Fibroblast of the conjunctiva (primary cell): ENCODE measurements at regions not wholly inside any gene's neighbourhood (a gene's known extent, or its start where the extent isn't known, plus 50 kb on each side); places are given as distances from the start of the nearest gene placed in this dataset.
"Not testable (repeated sequence)": the region's sequence is repeated elsewhere in the genome, so short reads cannot be mapped to it uniquely, and the experiment has no call there.

Source experiments
- DNase-seq: peaks from one replicate; pipeline ENCODE4 v3.0.0-alpha.2; 2010; ENCODE audit warnings: low read depth

DNA sequence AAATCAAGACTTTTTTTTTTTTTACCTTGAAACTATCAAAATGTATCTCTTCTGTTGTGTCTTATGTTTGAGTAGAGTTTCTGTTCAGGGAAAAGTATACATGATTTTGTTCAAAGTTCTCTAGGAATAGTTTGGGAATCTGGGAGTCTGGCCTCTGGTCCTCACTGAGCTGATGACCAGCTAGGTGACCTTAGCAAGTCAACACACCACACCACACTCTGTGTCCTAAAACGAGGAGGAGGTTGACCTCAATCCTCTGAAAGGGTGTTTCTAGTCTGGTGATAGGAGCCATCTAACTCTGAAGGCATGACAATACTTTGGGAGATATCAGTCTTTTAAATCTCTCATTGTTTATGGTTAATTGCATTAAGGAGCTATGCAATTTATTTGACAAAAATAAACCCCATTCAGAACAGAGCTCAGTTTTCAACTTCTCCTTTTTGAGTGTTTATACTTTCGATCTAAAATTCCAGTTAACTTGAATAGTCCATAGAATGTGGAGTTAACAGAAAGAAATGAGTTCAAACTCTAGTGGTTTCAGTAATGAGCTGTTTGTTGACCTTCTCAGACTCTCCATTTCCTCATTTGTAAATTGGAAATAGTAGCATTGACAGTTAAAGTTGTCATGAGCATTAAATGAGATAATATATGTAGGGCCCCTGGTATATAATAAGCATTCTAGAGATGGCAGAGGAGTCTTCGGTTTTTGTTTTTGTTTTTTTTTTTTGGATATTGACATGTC is 112.2 kb upstream of the LRRN1 start:
- no peak for DNase-seq

DNA sequence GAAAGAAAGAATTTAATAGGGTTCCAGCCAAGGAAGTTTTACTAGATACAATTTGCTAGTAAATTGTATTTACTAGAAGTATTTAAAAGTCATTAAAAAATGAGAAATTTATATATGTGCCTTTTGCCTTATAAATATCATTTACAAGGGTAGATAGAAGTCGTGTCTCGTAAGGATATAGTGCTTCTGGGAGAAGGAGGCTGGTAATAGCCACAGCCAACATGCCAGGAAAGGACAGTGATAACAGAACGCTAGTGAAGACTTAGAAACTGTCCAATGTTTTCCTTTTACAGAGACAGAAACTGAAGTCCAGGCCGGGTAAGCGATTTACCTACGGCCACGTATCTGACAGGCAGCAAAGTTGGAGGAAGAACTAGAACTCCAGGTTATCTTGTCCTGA is 113.5 kb upstream of the LRRN1 start:
- DNase-seq = no peak

DNA sequence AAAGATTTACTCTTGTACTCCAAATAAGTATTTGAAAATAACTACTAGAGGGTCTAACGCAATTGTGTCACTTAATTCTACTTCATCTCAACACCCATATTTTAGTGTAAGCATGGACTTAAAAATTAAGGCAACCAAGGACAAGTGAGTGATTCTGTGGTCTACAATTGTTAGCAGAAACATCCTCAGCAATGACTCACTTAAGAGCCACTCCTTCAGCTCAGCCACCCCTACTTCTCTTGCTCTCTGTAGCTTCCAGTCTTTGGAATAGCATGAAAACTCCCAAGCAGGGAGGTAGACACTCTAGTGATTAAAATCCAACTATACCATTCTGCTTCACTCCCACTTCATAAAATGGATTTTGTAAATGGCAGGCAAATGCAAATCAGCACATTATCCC is 116.0 kb upstream of the LRRN1 start:
- no peak for DNase-seq

DNA sequence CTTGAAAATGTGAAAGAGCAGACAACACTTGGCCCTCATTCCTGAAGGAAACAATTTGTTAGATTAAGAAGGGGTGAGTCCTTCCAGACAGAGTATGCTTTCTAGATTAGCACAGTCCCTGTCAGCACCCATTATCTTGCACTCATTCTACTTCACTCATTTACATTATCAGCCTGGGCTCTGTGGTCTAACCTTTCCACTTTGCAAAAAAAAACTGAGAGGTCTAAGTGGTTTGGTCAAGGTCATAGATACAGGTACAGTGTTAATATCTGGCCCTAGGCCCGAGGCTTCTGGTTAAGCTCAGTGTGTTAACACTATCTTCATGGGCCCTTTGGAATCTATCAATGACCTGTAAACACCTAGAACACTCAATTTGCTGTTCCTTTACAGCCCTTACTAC is 123.4 kb upstream of the LRRN1 start:
- DNase-seq = no peak

DNA sequence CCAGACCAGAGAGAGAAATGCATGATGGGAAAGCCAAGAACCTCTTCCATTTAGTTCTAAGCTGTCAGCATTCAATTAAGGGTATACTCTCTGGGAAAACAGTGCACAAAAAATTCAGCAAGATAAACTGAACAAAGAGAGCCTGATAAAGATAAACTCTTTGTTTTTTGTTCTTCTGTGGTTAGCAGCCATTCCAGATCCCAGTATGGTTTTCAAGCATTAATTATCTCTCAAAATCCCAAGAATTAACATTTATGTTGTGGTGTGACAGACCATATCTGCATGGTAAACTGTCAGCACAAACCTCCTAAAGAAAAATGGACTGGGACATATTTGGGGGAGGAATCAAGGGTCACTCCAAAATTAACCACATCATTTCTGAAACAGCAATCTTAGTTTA is 124.0 kb upstream of the LRRN1 start:
- DNase-seq = no peak

DNA sequence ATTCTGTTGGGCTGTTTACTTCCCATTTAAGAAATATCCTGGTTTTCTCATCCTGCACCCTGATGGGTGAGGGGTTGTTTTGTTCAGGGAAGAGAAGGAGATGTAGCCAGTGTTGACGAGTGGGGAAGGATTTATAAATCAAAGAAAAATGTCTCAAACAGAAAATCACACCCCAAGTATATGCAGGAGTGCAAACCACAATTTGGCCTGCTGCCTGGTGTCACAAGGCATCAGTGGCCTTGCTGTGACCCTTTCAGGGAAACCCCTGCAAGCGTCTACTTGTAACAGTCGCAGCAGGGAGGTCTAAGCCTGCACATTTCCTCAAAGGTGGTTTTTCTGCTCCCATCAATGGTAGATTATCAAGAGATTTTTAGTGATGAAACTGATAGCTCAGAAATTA is 132.6 kb upstream of the LRRN1 start:
- DNase-seq = no peak

DNA sequence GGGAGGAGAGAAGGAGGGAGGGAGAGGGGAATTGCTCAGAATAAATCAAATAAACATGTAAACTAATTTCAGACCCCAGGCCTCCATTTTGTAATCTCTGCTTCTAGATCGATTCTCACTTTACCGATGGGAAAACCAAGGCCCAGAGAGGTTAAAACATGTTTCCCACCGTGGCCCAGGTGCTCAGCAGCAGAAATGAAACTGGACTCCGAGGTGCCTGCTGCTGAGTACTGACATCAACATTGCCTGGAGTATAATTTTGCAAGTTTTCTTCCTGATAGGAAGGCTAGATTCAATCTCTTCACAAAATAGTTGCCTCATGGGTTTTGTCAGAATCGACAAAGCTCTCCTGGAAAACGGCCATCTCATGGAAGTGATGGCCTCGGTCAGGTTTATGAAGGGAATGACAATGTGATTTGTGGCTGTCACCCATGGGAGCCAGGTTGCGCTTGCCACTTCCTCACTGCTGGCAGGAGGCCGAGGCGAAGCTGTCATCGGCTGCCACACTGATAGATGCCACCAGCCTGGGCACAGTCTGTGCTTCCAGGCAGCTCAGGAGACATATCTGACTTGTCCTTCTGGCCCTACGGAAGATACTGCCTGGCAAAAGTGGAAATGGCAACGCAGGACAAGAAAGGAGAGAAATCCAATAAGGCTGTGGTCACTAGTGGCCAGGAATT is 133.1 kb upstream of the LRRN1 start:
- no peak for DNase-seq

DNA sequence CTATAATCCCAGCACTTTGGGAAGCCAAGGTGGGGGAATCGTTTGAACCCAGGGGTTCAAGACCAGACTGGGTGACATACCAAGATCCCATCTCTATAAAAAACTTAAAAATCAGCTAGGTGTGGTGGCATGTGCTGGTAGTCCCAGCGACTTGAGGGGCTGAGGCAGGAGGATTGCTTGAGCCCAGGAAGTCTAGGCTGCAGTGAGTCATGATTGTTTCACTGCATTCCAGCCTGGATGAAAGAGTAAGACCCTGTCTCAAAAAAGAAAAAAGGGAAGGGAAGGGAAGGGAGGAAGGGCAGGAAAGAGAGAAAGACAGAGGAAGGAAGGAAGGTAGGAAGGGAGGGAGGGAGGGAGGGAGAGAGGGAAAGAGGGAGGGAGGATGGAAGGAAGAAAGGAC is 133.7 kb upstream of the LRRN1 start:
- no peak for DNase-seq

DNA sequence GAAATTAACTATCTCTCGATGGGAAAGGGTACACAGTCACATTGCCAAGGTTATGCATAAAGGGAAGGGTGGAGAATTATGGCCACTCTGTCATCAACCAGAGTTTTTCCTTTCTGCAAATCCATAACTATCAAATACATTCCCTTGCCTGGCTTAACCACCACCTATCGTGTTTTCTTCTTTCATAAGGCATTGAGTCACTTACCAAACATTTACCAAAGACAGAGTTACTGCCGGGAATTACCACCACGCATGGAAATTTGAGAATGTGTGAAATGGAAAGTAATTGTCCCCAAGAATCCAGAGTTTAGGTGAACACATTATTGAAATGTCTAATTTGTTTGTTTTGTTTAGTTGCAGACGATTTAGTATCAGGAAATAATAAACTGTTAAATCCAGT is 134.3 kb upstream of the LRRN1 start:
- DNase-seq = no peak

DNA sequence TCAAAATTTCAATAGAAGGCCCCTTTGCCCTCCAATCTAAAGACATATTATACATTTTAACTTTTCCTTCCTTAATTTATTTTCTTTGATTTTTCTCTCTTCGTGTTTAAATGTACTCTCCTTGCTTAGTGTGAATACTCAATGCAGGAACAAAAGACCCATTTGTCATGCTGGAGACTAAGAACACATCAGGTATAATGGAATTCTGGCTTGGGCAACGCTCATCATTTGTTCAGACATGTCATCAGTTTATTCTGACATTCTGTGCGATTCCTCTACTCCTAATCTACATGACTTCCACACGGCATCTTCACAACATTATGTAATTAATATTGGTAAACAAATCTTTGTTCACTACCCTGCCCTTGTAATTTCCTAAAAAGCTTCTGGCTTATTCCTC is 136.6 kb upstream of the LRRN1 start:
- no peak for DNase-seq

DNA sequence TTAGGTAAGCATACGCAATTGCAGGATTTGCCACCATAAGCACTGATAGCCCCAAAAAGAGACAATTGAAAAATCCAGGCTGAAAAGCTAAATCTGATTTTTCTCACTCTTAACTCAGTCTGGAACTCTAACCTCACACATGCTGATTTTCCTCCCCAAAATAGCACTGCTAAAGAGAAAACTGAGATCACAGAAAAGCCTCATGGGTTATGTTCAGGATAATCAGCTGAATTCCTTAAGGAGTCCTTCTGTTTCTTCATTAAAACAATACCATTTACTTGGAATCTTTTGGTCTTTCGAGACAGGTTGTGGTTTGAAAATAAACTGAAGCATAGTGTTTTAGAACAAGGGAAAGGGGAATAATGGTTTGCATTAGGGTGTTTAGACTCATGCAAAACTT is 144.3 kb upstream of the LRRN1 start:
- no peak for DNase-seq

DNA sequence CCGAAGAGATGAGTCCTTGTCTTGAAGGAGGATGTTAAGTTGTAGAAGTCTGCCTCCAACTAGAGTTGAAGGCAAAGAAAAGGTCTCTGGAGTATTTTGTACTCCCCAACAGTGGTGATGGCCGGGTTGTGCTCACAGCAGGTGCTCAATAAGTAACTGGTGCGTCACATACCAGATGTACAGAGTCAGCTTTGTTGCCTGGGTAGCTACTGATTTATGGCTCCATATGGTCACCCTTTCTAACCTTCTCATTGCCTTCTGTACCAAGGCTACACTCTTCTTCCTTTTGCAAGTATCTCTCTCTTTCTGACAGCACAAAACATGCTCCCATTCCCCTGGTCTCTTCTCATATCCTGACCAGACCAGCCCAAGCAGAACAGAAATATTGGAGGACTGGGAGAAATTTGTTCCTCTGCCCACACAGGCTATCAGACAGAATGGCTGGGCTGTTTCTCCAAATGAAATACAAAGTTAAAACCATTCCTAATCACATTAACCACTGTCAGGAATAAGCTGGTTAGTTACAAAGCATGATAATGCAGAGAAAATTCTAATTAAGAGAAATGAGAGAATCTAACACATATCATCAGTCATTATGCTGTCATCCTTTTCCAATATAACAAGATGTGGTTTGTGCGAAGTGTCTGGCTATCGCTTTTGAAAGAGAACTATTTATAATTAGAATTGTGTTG is 150.1 kb upstream of the LRRN1 start:
- DNase-seq = no peak

DNA sequence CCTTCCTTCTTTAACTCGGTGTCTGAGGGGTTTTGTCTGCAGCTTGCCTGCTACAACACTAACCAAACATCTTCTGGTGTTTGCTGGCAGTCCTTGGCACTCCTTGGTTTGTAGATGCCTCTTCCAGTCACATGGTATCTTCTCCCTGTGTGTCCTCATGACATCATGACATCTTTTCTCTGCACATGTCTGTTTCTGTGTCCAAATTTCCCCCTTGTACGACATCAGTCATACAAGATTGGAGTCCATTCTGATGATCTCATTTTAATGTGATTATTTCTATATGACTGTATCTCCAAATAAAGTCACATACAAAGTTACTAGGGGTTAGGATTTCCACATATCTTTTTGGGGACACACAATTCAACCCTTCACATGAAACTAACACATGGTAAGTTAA is 152.3 kb upstream of the LRRN1 start:
- no peak for DNase-seq

DNA sequence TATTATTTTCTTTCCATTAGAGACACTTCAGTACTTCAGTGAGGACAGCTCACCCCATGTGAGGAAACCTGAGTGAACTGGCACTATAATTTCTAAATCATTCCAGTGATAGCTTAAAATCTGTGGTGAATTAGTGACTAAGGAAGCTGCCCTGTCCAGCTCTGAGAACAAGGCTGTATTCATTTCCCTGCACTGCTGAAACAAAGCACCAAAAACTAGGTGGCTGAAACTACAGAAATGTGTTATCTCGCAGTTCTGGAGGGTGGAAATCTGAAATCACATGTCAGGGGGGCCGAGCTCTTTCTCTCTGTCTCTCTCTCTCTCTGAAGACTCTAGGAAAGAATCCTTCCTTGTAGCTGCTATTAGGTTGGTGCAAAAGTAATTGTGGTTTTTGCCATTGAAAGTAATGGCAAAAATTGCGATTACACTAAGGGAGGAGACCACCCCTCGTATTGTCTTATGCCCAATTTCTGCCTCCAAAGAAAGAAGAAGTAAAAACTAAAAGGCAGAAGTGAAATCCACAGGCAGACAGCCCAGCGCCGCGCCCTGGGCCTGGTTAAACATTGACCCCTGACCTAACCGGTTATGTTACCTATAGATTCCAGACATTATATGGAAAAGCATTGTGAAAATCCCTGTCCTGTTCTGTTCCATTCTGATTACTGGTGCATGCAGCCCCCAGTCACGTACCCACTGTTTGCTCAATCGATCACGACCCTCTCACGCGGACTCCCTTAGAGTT is 153.0 kb upstream of the LRRN1 start:
- not testable (repeated sequence) for DNase-seq

DNA sequence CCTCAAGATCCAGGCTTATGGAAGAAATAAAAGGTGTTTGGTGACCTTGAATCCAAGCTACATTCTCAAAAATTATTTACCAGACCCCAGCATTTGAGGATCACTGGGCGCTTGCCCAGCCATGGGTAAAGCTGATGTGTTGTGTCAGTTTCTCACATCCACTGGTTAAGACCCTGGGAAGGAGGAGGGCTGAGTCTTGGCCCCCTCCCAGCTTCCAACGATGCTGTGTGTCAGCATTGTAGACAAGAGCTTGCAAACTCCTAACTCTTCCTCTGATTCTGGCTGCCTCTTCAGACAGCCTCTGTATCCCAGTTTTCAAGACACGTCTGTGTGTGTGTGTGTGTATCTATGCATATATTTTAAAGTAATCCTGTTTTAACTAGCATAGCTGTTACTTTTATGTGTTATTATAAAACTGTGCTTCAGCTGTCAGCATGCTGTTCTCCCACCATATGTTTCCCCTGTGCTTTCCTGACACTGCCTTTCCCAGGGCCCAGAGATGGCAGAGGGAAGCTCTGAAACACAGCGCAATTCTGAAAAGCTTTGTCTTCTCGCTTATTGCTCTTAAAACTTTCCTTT is 157.3 kb upstream of the LRRN1 start:
- no peak for DNase-seq

DNA sequence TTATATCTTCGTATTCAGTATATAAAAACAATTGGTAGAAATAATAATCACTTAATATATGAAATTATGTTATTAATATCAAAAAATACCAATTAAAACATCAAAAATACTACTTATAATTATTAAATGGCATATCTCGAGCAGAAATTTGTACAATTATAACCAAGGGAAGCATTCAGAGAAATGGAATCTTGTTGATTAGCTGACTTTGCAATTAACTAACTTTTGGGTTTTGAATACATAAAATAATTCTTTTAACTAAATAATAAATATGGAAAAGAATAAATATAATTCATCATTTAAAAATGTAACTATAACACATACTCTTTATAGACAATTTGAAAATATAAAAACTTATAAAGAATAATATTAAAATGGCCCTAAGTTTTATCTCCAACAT is 160.2 kb upstream of the LRRN1 start:
- DNase-seq = no peak

DNA sequence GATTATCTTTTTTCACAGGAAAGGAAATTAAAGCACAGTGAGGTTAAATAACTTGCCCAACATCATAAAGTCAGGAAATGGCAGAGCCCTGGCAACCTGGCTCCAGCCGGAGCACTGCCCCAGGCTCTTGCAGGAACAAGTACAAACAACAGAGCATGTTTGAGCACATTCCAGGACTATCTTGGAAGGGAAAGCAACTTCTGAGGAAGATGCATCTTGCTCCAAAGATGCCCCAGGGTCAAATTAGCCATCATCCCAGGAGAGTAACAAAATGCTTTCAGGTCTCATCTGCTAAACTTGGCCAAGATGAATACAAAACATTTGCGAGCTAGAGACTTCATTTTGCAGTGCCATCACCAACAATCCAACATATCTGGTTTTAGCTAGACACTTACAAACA is 162.4 kb upstream of the LRRN1 start:
- peak; percentile 13 for DNase-seq

DNA sequence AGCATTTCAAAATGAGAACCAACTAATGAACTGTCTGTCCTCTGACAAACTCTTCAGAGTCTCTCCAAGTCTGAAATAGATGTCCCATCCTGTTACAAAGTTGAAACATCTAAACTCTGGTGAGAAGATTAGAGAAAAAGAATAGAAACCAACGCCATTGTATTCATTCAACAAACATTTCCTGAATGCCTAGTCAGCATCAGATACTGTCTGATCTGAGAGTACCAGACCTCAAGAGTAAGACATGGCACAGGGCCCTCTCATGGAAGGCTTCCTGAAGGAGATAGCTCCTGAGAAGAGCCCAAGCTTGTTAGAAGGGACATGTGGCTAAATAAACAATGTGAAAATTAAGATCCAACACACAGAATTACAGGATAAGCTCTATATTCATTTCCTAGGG is 164.1 kb upstream of the LRRN1 start:
- DNase-seq = no peak

DNA sequence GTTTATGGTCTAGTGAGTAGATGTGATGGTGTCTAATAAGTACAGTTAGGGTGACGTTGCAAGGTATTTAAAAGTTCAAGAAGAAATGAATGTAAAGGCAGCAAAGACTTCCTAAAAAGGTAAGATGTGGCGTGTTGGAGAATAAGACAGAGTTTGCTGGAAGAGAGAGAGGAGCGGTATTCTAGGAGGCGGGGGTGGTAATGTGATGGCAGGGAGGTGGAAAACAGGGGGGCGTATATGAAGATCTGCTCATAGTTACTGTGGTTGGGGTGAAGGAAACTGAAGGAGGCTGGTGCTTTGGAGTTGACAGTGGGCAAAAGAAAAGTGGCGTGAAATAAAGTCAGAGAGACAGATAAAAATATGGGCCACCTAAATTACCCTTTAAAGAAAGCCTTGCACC is 164.9 kb upstream of the LRRN1 start:
- DNase-seq = no peak

DNA sequence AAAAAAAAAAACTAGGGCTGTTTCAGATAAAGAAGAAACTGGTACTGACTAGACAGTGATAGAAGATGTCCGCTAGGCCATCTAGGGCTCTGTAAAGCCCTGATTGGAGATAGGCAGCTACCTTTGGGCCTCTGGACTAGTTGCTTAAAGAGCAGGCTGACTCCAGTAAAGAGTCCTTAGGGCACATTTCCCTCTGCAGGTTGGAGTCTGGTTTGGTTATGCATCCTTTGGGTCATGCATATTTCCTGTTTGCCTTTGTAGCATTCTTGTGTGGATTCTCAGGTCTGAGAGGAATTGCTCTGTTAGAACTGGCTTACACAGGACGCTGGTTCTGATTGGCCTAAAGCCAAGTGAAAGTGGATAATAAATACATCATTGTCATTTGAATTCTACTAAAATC is 165.5 kb upstream of the LRRN1 start:
- no peak for DNase-seq

DNA sequence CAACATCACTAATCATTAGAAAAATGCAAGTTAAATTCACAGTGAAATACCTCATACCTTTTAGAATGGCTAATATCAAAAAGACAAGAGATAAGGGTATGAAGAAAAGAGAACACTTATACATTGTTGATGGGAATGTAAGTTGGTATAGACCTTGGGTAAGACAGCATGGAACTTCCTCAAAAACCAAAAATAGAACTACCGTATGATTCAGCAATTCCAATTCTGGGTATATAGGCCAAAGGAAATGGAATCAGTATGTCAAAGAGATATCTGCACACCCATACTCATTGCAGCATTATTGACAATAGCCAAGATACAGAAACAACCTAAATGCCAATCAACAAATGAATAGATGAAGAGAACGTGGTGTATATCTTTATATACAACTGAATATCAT is 166.8 kb upstream of the LRRN1 start:
- DNase-seq = no peak

DNA sequence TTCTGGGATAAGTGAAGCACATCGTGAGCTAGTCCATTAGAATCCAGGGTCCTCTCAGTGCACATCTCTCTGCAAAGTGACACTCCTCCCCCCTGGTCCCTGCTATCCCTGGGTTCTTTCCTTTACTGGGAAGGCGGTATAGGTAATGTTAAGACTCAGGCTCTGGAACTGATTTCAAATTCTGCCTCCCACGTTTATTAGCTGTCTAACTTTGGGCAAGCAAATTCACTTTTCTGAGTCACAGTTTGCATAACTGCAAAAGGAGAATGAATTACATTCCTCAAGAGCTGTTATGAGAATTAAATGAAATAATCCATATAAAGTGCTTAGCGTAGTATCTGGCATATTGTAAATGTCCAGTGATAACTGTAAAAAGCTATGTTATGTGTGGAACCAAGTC is 168.1 kb upstream of the LRRN1 start:
- DNase-seq = no peak
